ENCODE measurements at regions not wholly inside any gene's neighbourhood (a gene's known extent, or its start where the extent isn't known, plus 50 kb on each side); places are given as distances from the start of the nearest gene placed in this dataset.
"Not testable (repeated sequence)": the region's sequence is repeated elsewhere in the genome, so short reads cannot be mapped to it uniquely, and the experiment has no call there.

GRCh38 chr5:14928661-14929060 lies 57.1 kb upstream of the ANKH start:
- DNase-seq: no peak

DNA sequence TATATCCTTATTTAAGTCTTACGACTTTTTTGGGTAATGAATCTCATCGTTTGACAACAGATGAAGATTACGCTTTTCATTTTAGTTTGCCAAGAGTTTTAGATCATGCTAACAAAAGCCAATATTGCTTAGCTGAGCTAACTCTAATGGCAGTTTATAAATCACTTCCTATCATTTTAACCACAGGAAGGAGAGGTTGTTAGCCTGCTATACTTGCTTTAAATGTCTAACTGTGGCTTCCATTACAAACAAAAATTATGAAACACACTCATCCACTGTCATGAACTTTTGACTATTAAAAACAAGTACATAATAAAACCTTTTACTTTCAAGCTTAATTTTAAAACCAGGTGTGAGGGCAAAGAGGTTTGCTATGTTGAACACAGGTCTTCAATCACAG lies 53.7 kb upstream of the ANKH start:
- no peak for DNase-seq

GRCh38 chr5:14922952-14923351 lies 51.4 kb upstream of the ANKH start:
- DNase-seq: not testable (repeated sequence)

- no peak for DNase-seq
Observed at GRCh38 chr5:14922456-14922855, 50.9 kb upstream of the ANKH start.
